Stimulated activated CD4-positive, alpha-beta T cell treated with anti-CD3 and anti-CD28 coated beads, Interleukin-2, amount 100 ng/mL, for 48 hours (primary cell): ENCODE measurements at regions not wholly inside any gene's neighbourhood (a gene's known extent, or its start where the extent isn't known, plus 50 kb on each side); places are given as distances from the start of the nearest gene placed in this dataset.
"Not testable (repeated sequence)": the region's sequence is repeated elsewhere in the genome, so short reads cannot be mapped to it uniquely, and the experiment has no call there.

ENCODE experiments used
- DNase-seq, 2 donors: peaks; one replicate each; pipeline ENCODE4 v3.0.0-alpha.2; 2020

DNA sequence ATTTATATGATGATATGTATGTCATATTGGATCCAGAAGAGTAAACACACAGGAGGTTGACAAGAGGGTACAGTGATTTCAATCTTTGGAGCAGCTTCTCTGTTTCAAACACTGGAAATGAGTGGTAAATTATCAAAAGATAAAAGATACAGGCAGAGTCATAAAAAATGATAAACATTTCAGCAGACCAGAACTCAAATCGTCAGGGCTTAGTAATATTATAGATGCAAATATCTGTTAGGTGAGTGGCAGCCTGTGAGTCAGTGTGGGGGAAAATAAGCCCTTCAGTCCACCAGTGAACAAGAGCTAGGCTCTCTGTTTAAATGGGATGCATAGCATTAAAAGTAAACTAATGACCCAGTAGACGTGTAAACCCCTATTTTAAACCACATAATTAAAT is 1378.1 kb downstream of the EFNA5 start:
- no peak for DNase-seq

DNA sequence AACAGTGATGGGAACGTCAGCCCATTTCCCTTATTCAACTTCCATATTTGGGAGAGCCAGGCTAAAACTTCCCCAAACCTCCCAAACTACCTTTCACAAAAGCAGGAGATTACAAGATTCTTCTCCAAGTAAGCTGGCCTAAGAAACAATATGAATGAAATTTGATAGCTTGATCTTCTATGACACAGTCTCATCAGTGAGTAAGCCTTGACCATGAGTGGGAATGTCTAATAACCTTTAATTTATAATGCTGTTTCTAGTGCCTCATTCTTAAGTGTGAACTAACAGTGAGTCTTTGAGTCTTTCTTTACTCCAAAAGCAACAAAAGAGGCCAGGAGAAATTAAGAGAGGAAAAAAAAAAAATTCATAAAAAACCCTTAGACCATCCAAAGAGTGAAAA is 1379.9 kb downstream of the EFNA5 start:
- DNase-seq: no peak

DNA sequence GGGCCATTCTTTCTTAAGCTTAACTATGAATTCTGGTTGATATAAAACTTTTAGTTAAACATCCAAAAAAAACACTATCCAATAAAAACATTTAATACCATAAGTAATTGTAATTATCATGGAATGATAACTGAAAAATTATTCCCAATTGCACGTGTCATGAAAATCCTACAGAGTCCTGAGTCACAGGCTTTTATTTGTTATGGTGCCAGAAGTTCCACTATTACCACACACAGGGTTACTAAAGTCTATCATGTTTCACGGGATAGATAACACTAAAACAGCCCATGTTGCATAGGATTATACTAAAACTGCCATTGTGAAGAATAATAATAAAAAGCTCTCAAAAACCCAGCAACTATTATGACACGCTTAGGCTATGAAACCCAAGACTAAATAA is 1381.8 kb downstream of the EFNA5 start:
- DNase-seq: no peak

DNA sequence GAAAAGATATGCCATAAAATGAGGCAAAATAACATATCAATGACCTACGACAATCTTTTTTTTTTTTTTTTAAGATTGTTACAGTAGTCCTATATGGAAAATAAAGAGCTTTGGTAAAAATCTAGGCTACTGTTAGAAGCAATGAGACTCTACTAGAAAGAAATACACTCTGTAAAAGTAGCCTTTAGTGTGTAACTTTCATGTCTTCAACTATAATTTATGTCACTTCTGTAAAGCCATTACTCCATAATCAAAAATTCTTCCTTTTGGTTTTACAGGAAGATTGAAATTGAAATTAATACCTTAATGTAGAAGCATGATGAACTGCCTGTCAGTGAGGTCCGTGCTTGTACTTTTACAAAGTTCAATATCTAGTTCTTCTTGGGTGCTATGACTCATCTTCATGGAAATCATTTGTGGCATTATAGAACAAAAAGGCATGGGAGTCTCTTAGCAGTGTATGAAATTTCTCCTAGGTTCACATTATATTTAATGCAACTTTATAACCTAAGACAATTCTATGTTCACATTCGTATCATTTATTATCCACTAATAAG is 1393.1 kb downstream of the EFNA5 start:
- DNase-seq: no peak

DNA sequence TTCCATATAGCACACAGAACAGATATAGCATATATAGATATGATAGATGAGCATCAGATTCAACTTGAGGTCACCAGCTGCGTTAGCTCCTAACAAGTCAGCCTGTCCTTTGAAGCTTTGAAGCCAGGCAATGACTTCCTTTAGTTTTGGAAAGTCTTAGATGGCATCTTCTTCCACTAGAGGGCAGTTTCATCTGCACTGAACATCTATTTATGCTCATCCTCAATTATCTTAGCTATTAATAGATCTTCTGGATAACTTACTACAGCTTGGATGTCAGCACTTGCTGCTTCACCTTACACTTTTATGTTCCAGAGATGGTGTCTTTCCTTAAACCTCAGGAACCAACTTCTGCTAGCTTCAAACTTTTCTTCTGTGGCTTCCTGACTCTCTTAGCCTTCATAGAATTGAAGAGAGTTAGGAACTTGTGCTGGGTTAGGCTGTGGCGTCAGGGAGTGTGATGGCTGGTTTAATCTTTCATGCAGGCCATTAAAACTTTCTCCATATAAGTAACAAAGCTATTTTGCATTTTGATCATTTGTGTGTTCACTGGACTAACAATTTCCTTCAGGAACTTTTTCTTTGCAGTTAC is 1401.4 kb downstream of the EFNA5 start:
- no peak for DNase-seq

DNA sequence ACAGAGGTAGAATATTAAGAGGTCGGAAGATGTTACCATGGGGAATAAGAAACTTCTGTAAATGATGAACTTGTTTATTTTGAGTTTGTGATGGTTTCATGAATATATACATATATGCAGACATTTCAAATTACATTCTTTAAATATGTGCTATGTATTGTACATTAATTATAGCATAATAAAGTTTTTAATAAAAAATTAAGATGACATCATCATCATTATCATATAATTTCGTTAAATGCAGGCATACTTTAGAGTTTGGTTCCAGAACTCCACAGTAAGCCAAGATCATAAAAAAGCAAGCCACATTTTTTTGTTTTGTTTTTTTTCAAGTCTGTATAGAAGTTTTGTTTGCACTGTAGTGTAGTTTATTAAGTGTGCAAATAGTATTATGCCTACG is 1403.5 kb downstream of the EFNA5 start:
- no peak for DNase-seq

DNA sequence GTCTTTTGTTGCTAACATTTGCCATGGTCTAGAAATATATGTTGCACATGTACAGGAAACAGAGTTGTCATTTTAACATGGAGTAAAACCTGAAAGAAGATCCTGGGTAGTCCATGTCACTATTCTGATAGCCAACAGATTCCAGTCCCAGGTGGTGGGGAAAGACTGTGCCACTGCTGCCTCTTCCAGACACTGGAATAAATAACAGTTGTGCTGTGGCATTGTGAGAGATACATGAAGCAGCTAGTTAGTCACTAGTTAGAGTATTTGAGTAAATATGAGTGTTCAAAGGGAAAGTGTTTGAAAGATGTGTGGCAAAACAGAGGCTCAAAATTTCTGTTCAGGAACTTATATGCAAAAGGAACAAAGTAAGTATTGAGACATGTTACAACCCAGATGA is 1408.3 kb downstream of the EFNA5 start:
- no peak for DNase-seq

DNA sequence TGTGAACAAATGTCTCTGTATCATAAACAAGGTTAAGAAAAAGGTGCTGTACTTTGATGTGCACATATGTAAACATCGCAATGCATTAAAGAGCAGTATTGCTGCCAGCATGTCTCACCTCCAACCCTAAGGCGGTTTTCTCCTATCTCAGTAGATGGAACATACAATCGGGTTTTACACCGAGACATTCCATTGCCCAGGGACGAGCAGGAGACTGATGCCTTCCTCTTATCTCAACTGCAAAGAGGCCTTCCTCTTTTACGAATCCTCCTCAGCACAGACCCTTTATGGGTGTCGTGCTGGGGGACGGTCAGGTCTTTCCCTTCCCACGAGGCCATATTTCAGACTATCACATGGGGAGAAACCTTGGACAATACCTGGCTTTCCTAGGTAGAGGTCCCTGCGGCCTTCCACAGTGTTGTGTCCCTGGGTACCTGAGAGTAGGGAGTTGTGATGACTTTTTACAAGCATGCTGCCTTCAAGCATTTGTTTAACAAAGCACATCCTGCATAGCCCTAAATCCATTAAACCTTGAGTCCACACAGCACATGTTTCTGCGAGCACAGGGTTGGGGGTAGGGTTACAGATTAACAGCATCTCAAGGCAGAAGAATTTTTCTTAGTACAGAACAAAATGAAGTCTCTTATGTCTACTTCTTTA is 1411.2 kb downstream of the EFNA5 start:
- DNase-seq: not testable (repeated sequence)

DNA sequence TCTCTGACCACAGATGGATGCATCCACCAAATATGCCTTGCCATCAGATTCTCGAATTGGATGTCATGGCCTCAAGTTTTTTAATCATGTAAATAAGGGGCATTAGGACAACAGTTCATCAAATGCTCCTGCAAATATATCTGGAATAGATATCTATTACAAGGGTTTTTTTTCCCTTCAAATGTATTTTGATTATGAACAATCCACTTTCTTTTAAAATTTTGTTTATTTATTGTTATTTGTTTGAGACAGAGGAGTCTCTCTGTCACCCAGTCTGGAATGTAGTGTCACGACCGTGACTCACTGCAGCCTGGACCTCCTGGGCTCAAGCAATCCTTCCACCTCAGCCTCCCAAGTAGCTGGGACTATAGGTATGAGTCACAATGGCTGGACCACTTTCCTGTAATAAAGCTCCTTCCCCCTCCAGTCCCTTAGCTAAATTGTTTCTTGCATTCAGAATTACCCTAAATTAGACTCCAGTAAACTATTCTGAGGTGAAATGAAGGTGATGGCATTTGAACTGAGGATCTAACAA is 1412.1 kb downstream of the EFNA5 start:
- no peak for DNase-seq

DNA sequence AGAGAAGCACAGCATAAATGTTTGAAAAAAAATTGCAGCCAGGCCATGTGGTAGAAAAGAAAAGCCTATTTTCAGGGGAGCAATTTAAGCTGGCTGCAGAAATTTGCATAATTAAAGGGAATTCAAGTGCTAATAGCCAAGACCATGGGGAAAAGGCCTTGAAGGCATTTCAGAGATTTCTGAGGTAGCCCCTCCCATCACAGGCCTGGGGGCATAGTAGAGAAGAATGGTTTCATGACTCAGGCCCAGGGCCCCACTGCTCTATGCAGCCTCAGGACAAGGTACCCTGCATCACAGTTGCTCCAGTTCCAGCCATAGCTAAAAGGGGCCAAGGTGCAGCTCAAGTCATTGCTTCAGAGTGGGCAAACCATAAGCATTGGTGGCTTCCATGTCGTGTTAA is 1416.0 kb downstream of the EFNA5 start:
- no peak for DNase-seq

DNA sequence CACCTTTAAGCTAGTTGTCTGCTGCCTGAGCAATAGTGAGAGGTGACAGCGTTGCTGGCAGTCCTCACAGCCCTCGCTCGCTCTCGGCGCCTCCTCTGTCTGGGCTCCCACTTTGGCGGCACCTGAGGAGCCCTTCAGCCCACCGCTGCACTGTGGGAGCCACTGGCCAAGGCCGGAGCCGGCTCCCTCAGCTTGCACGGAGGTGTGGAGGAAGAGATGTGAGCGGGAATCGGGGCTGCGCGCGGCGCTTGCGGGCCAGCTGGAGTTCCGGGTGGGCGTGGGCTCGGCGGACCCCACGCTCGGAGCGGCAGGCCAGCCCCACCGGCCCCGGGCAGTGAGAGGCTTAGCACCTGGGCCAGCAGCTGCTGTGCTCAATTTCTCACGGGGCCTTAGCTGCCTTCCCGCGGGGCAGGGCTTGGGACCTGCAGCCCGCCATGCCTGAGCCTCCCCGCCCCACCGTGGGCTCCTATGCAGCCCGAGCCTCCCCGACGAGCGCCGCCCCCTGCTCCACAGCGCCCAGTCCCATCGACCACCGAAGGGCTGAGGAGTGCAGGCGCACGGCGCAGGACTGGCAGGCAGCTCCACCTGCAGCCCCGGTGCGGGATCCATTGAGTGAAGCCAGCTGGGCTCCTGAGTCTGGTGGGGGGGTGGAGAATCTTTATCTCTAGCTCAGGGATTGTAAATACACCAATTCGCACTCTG is 1424.5 kb downstream of the EFNA5 start:
- DNase-seq: not testable (repeated sequence)

DNA sequence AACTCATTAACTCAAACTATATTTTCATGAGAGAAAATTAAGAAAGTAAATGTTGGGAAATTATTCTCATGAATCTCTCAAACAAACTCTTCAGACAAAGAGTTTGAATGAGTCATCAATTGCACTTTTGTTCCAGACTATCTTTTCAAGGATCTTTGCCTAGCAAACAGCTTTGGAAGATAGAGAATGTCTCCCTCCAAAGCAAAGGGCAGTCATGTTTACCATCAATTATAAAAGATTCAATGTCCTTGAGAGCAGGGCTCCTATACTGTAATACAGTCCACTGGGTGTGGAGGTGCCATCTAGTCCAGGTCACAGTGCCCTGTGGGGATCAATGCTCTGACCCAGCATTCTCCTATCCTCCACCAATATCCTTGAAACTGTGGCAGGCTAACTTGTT is 1429.3 kb downstream of the EFNA5 start:
- no peak for DNase-seq

DNA sequence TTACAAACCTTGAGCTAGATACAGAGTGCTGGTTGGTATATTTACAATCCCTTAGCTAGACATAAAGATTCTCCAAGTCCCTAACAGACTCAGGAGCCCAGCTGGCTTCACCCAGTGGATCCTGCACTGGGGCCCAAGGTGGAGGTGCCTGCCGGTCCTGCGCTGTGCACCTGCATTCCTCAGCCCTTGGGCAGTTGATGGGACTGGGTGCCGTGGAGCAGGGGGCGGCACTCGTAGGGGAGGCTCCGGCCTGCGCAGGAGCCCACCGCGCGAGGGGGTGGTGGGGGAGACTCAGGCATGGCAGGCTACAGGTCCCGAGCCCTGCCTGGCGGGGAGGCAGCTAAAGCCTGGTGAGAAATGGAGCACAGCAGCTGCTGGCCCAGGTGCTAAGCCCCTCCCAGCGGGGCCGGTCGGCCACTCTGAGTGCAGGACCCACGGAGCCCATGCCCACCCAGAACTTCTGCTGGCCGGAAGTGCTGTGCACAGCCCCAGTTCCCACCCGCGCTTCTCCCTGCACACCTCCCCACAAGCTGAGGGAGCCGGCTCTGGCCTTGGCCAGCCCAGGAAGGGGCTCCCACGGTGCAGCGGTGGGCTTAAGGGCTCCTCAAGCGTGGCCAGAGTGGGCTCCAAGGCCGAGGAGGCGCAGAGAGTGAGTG is 1464.7 kb downstream of the EFNA5 start:
- DNase-seq: no peak

DNA sequence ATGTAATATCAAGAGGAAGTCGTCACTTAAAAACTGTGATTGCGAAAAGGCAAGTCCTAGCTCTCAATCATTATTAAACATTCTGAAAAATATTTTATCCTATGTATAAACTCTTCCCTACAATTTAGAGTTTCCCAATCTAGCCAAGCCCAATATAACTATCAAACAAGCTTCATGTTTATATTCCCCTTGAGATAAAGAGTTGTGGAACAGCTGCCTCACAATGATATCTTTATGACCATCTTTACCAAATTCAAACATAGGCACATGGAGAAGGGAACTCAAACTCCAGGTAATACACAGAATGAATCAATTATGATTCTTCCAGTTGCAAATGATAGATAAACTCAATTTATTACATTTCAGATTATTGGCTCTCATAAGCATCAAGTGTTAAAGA is 1468.7 kb downstream of the EFNA5 start:
- no peak for DNase-seq

DNA sequence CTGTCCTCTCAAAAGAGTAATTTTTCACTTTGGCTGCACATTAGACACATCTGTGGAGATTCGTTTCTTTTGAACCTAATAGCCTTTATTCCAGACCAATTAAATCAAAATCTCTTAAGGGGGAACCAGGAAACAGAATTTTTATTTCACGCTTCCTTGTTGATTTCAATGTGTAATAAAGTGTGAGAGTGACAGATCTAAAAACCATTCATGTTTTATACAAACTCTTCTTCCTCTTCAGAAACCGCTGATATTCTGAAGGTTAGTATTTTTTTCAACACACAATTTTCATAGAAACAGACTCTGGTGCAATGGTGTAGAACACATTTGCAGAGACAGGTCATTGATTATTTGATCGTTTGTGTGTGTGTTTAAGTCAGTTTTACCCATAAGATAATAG is 1469.8 kb downstream of the EFNA5 start:
- DNase-seq: no peak

DNA sequence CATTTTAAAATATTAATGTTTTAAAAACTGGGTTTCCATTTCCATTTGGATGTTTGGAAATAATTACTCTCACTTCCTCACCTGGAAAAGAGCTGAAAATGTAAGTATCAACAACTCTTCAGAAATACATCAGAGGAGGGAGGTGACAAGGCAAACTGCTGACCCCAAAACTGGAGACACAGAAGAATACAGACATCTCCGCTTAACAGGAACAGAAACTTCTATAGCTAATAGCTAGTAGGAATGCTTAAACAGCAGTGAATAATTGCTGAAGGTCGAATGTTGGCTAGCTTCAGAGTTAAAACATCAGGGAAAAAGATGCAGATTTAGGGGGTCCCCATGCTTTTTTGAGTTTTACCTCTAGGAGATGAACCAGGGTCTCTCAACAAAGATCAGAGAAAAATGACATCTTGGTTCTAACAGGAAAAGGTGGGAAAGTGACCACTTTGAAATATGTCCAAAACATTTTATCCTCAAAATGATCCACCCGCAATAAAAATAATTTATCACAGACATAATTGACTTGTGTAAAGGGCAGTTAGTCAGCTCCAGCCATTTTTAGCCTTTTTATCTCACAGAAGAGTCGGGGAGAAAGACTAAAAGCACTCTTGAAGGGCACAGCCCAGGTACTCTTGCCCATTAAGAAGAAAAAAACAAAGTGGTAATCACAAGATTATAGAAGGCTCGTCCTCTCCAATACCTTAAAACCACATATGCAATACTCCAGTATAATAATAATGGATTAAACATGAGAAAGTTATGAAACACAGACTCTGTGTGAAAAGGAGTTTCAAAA is 1474.9 kb downstream of the EFNA5 start:
- no peak for DNase-seq

DNA sequence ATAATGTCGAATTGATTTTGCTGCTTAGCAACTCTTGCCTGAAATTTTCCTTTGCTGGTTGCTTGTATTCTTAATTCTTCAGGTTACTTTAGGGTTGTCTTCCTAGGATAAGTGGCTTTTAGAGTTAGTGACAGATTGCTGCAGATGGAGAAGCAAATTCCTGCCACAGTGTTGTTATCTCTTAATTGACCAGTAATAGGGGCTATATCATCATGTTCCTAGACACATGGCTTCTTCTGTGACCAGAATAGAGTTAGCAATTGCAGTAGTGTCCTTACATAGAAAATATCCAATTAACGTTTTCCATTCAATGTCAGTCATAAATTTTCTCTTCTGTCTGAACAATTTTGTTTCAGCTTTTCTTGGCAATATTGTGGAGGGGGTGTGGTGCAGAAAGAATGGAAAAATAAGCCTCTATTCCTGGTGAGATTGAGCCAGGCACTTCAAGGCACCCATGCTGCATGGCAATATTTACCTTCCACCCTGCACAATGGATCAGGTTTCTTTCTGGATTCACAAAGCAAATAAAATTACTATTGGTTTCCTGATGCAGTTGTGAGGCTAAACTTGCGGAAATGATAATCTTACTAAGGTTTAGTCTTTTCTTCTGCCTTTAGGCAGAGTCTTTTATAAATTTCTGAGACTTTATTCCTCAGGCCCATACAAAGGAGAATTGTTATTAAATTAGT is 1481.5 kb downstream of the EFNA5 start:
- DNase-seq: no peak

DNA sequence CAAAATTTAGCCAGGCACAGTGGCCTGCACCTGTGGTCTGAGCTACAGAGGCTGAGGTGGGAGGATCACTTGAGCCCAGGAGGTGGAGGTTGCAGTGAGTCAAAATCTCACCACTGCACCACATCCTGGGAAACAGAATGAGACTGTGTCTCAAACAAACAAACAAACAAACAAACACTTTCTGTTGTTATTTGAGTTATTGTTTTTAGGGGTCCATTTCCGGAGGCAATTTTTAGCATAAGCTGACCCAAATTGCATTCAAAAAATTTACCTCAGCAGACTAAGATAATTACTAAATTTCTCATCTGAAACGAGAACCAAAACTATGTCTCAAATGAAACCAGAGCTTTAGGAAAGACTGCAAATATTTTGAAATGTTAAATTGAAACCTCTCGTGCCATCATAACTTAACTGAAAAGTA is 1485.1 kb downstream of the EFNA5 start:
- no peak for DNase-seq

DNA sequence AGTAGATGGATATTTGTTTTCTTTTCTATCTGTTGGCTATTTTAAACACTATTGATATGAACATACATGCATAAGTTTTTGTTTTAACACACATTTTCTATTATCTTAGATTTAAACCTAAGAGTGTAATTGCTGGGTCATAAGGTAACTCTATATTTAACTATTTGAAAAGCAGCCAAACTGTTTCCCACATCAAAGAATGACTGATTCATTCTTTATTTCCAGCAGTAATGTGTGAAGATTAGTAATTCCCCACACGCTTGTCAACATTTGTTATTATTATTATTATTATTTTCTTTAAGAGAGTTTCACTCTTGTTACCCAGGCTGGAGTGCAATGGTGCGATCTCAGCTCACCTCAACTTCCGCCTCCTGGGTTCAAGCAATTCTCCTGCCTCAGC is 1495.8 kb downstream of the EFNA5 start:
- no peak for DNase-seq

DNA sequence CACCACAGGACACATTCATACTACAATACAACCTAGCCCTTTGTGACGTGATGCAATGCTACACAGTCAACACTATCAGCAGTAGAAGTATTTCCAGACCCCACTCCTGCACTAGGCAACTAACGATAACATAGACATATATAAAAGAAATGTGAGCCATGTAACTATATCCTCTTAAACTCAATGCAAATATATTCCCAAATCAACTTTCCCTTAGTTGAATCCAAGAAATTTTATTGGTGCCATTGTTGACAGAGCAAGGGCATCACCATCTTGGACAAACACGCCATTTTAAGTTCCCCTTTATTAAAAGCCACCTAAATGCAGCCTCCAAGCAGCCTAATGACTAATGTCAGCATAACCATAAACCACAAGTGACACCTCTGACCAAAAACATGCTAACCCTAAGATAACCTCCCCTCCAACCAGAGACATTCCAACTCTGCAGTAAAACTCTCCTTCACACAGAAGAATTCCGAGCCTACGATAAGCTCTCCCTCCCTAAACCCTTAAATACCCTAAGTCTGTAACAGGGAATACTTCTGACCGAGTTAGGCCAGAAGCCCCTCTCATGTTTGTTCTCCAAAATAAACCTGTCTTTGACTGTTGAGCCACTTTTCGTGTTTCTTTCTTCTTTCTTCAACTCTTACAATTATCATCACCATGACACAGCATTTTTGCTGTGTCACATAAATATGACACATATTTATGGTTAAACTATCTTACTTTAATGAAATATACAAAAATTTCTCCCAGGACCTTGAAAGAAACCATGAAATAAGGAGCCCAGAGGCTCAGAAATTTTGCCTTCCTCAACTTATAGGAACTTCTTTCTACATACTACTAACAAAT is 1497.8 kb downstream of the EFNA5 start:
- DNase-seq: no peak

DNA sequence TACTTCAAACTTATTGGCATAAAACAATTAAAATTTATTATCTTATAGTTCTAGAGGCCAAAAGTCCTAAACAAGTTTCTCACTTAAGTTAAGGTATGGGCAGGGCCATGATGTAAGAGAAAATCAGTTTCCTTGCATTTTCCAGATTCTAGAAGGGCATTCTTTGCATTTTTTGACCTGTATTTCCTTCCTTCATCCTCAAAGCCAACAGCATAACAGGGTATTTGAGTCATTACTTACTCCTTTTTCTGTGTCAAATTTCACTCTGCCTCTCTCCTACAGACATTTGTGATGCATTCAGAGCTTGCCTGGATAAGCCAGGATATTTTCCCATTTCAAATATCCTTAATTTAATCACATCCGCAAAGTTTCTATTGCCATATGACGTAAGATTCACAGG is 1499.0 kb downstream of the EFNA5 start:
- no peak for DNase-seq
